Bone marrow (tissue), 2 donors: ENCODE measurements at regions not wholly inside any gene's neighbourhood (a gene's known extent, or its start where the extent isn't known, plus 50 kb on each side); places are given as distances from the start of the nearest gene placed in this dataset.

ENCODE experiments used
- DNase-seq, 2 donors: peaks; one replicate each; lab custom pipeline; 2025; lab: John Stamatoyannopoulos, UW

- no peak for DNase-seq
Observed at GRCh38 chr2:105449076-105449475, 50.2 kb upstream of the FHL2 start.
